ENCODE measurements at regions not wholly inside any gene's neighbourhood (a gene's known extent, or its start where the extent isn't known, plus 50 kb on each side); places are given as distances from the start of the nearest gene placed in this dataset.

DNA sequence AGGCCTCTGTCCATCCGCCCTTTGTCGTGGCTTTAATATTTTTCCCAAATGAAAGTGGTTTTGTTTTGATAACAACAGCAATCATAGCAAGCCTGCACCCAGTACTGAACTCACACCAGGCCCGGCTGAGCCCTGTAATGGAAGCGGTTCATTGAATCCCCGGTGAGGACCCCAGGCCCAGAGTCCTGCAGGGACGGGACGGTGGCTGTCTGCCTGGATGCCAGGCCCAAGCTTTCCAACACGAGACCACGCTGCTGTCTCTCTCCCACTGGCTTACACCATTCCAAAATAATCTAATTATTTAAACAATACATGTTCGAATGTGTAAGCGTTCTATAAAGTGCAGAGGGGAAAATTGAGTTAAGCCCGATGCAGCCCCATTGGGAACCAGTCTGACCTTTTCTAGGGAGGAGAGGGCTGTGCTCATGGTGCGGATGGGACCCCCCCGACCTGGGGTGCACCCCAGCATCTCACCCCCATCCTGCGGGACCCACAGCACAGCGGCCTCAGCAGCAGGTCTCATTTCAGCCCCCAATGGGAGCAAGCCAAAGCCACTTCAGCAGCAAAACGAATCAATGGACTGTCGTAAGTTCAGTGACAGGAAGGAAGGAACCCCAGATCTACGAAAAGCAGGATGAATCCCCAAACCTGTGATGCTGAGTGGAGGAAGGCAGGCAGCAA, 1046.9 kb downstream of the BRD1 start:
- no peaks in the 10 kb centered on the region for H3K4me1 ChIP-seq (ENCODE audit: control insufficient read depth in 2 of 2, insufficient read depth in 2 of 2, low read length in 2 of 2)
- peaks cover 4% of the 10 kb centered on the region for H3K27me3 Mint-ChIP-seq
- H3K27me3 ChIP-seq (replicated peaks in 1 of 4; ENCODE audit: control extremely low read depth in 1 of 4, control insufficient read depth in 3 of 4, insufficient read depth in 4 of 4, low read length in 3 of 4) = peaks cover 0 to 3% (median 0%) of the 10 kb centered on the region in 4 experiments
- ChIA-PET POLR2A (no interaction called here), CTCF (no interaction called here)
- TF ChIP-seq CTCF (IDR thresholded peaks at IDR 0.05) (no peak), EZH2 (IDR thresholded peaks at IDR 0.05; ENCODE audit: borderline replicate concordance, insufficient read depth, low read depth, low read length, poor library complexity, severe bottlenecking) (no peak)
- H3K4me2 ChIP-seq (replicated peaks; ENCODE audit: low read depth, low read length, poor library complexity, severe bottlenecking) = no peak overlapping the region
- H3K4me3 ChIP-seq (ENCODE audit: control extremely low read depth in 1 of 5, extremely low read depth in 1 of 5, insufficient read depth in 1 of 5, low read depth in 2 of 5, low read length in 4 of 5) = no peak overlapping the region
- ATAC-seq (ENCODE audit: low read depth) (no peak), DNase-seq (no peak)
- intact Hi-C loops (cut with micrococcal nuclease) = no loop called here
- no peaks in the 10 kb centered on the region for H3K36me3 ChIP-seq (replicated peaks in 1 of 2; ENCODE audit: control extremely low read depth in 1 of 2, control insufficient read depth in 1 of 2, extremely low read depth in 1 of 2, insufficient read depth in 2 of 2, low read length in 1 of 2)
- no peak overlapping the region for H2AFZ ChIP-seq (ENCODE audit: insufficient read depth, low read depth, low read length, poor library complexity, severe bottlenecking)
- 80% methylated on average over 11 of the region's 19 CpGs for WGBS (ENCODE audit: insufficient coverage)
- H3K9me3 Mint-ChIP-seq (ENCODE audit: insufficient read depth) = peaks cover 5% of the 10 kb centered on the region
- no peak overlapping the region for H3K4me3 Mint-ChIP-seq
- H4K20me1 ChIP-seq (ENCODE audit: control insufficient read depth, insufficient read depth, low read length, poor library complexity, severe bottlenecking) = no peaks in the 10 kb centered on the region
- no peak overlapping the region for H3K9ac ChIP-seq (ENCODE audit: low read length)
- H3K27ac ChIP-seq (ENCODE audit: low read length in 2 of 2) = no peak overlapping the region
- peaks cover 0 to 30% (median 9%) of the 10 kb centered on the region in 3 donors for H3K9me3 ChIP-seq (ENCODE audit: control extremely low read depth in 1 of 3, control insufficient read depth in 2 of 3, insufficient read depth in 1 of 3, low read length in 2 of 3)
- no peaks in the 10 kb centered on the region for H3K79me2 ChIP-seq (ENCODE audit: control insufficient read depth, insufficient read depth, low read length)
- no peaks in the 10 kb centered on the region for H3K4me1 Mint-ChIP-seq
- H3K27ac Mint-ChIP-seq = no peak overlapping the region

DNA sequence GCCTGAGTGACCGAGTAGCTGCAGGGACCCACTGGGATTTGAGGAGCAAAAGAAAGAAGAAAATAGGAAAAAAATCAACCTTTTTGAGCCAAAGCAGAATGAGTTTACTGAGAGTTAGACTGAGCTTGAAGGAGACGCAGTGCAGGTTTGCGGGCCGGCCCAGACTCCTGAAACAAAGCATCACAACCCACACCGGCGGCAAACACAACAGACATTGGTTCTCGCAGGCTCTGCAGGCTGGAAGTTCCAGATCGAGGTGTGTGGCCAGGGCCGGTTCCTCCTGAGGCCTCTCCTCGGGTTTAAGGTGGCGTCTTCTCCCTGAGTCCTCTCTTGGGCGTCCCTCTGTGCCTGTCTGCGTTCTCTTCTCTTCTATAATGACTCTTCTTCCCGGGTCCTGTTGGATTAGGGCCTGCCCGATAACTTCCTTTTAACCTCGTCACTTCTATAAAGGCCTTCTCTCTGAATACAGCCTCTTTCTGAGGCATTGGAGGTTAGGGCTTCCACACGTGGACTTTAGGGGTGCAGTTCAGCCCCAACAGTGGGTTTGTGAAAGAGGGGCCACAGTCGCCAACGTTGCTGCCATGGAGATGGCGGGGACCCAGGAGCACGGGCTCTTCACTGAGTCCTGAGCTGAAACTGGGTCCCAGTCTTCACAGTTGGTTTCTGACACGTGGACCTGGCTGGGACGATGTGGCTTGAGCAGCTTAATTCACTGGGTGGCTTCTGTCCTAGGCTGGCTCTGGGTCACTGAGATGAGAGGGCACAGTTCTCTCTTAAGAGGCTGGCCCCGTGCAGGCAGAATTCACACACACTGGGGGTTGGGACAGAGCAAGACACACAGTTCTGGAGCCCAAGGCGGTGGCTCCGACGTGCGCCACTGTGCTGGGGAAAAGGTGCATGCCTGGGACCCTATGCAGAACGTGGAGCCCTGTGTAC, 1047.7 kb downstream of the BRD1 start:
- Histone ChIP-seq H3K4me3 (ENCODE audit: control extremely low read depth in 1 of 5, extremely low read depth in 1 of 5, insufficient read depth in 1 of 5, low read depth in 2 of 5, low read length in 4 of 5) (no peak overlapping the region), H3K4me2 (replicated peaks; ENCODE audit: low read depth, low read length, poor library complexity, severe bottlenecking) (no peak overlapping the region), H4K20me1 (ENCODE audit: control insufficient read depth, insufficient read depth, low read length, poor library complexity, severe bottlenecking) (no peaks in the 10 kb centered on the region), H3K27me3 (replicated peaks in 1 of 4; ENCODE audit: control extremely low read depth in 1 of 4, control insufficient read depth in 3 of 4, insufficient read depth in 4 of 4, low read length in 3 of 4) (peaks cover 0 to 3% (median 0%) of the 10 kb centered on the region in 4 experiments), H2AFZ (ENCODE audit: insufficient read depth, low read depth, low read length, poor library complexity, severe bottlenecking) (no peak overlapping the region), H3K9me3 (ENCODE audit: control extremely low read depth in 1 of 3, control insufficient read depth in 2 of 3, insufficient read depth in 1 of 3, low read length in 2 of 3) (peaks cover 0 to 30% (median 9%) of the 10 kb centered on the region in 3 donors), H3K36me3 (replicated peaks in 1 of 2; ENCODE audit: control extremely low read depth in 1 of 2, control insufficient read depth in 1 of 2, extremely low read depth in 1 of 2, insufficient read depth in 2 of 2, low read length in 1 of 2) (no peaks in the 10 kb centered on the region), H3K79me2 (ENCODE audit: control insufficient read depth, insufficient read depth, low read length) (no peaks in the 10 kb centered on the region), H3K27ac (ENCODE audit: low read length in 2 of 2) (no peak overlapping the region), H3K9ac (ENCODE audit: low read length) (no peak overlapping the region), H3K4me1 (ENCODE audit: control insufficient read depth in 2 of 2, insufficient read depth in 2 of 2, low read length in 2 of 2) (no peaks in the 10 kb centered on the region)
- WGBS (ENCODE audit: insufficient coverage) = 90% methylated on average over 28 of the region's 29 CpGs
- Mint-ChIP-seq H3K9me3 (ENCODE audit: insufficient read depth) (peaks cover 5% of the 10 kb centered on the region), H3K4me3 (no peak overlapping the region), H3K4me1 (no peaks in the 10 kb centered on the region), H3K27ac (no peak overlapping the region), H3K27me3 (peaks cover 4% of the 10 kb centered on the region)
- no peak for TF ChIP-seq CTCF (IDR thresholded peaks at IDR 0.05)
- TF ChIP-seq EZH2 (IDR thresholded peaks at IDR 0.05; ENCODE audit: borderline replicate concordance, insufficient read depth, low read depth, low read length, poor library complexity, severe bottlenecking) = no peak
- DNase-seq (no peak), ATAC-seq (ENCODE audit: low read depth) (no peak)
- ChIA-PET CTCF (no interaction called here), POLR2A (no interaction called here)
- intact Hi-C loops (cut with micrococcal nuclease) = no loop called here
